K562 (cell line): ENCODE measurements at regions not wholly inside any gene's neighbourhood (a gene's known extent, or its start where the extent isn't known, plus 50 kb on each side); places are given as distances from the start of the nearest gene placed in this dataset.

Experiments used
- ATAC-seq: fragments of 200-7000 bp; cut with Tn5 transposase; 3 replicates; pipeline ENCODE4 v1.9.1; 2020; ENCODE audit warnings: moderate library complexity
- BruUV-seq: library from RNA; stranded (reverse); fragments of 400-500 nt; replicated peaks from 2 replicates; lab custom pipeline; 2021; lab: Mats Ljungman, UMichigan
- CTCF ChIA-PET: fragments of 300-600 bp; formaldehyde crosslinking; extraction: SDS; loops from one replicate; lab custom pipeline; 2021; ENCODE audit warnings: low intra/inter-chr PET ratio; lab: Yijun Ruan, JAX
- POLR2A ChIA-PET: fragments of 300-600, 350-650 bp; sonication (Branson Sonifier 250); formaldehyde crosslinking; extraction: SDS; loops from one replicate; lab custom pipeline; 2021; ENCODE audit warnings: antibody characterized with exemption, inconsistent platforms; lab: Yijun Ruan, JAX
- DNase-seq, 4 experiments: peaks; one replicate each; pipeline versions ENCODE4 v3.0.0 to v3.0.0-alpha.2; 2011 to 2018; ENCODE audit warnings: low spot score in 3 of 4, mixed read lengths in 3 of 4; ENCODE audit errors: extremely low read depth in 1 of 4
- FAIRE-seq: peaks from 2 replicates; lab custom pipeline; 2011; peaks lifted over from hg19 to GRCh38; lab: Jason Lieb, UNC
- H2AFZ ChIP-seq: 2 replicates; pipeline ENCODE4 v1.6.0; 2011; ENCODE audit warnings: low read depth, low read length, control low read depth, inconsistent platforms
- H3K27ac ChIP-seq: fragments of 200-600 bp; 3 replicates; pipeline ENCODE4 v1.8.0; 2011; ENCODE audit warnings: low read depth, mild to moderate bottlenecking, control low read depth, inconsistent platforms, low read length, moderate library complexity, mixed read lengths; ENCODE audit errors: extremely low read depth
- H3K27me3 ChIP-seq, 2 experiments: fragments of 300-600 bp in 1 of 2; 2 replicates in 1 of 2; 3 replicates in 1 of 2; pipeline versions ENCODE4 v1.6.0 to v1.8.0; 2011; ENCODE audit warnings: inconsistent platforms in 2 of 2, low read length in 2 of 2, mild to moderate bottlenecking in 1 of 2, mixed read lengths in 1 of 2, moderate library complexity in 1 of 2; ENCODE audit not compliant: control insufficient read depth in 2 of 2, insufficient read depth in 2 of 2
- H3K36me3 ChIP-seq: fragments of 300-600 bp; 3 replicates; pipeline ENCODE4 v1.8.0; 2011; ENCODE audit warnings: mild to moderate bottlenecking, low read length, inconsistent platforms; ENCODE audit not compliant: control insufficient read depth, insufficient read depth
- H3K4me1 ChIP-seq, 2 experiments: fragments of 200-600 bp in 1 of 2; replicated peaks in 1 of 2; 2 replicates in 1 of 2; 3 replicates in 1 of 2; pipeline versions ENCODE4 v1.5.1 to v1.8.0; 2011; ENCODE audit warnings: inconsistent platforms in 2 of 2, low read length in 2 of 2, mild to moderate bottlenecking in 1 of 2, mixed read lengths in 1 of 2, moderate library complexity in 1 of 2; ENCODE audit not compliant: control insufficient read depth in 2 of 2, insufficient read depth in 2 of 2
- H3K4me2 ChIP-seq: 2 replicates; pipeline ENCODE4 v1.6.1; 2011; ENCODE audit warnings: low read length, control low read depth, inconsistent platforms, mixed read lengths; ENCODE audit not compliant: insufficient read depth
- H3K4me3 ChIP-seq: fragments of 200-600 bp; sonication (generic), shearing (Covaris generic); 2 replicates; pipeline ENCODE4 v1.5.1; 2016; ENCODE audit warnings: control low read depth, inconsistent platforms
- H3K79me2 ChIP-seq: fragments of 200-600 bp; 3 replicates; pipeline ENCODE4 v1.8.0; 2011; ENCODE audit warnings: low read length, inconsistent platforms; ENCODE audit not compliant: control insufficient read depth, insufficient read depth
- H3K9ac ChIP-seq, 2 experiments: 2 replicates each; pipeline versions ENCODE4 v1.6.0 to v1.6.1; 2011; ENCODE audit warnings: low read depth in 2 of 2, low read length in 2 of 2, control low read depth in 1 of 2, inconsistent platforms in 1 of 2, mild to moderate bottlenecking in 1 of 2, mixed read lengths in 1 of 2; ENCODE audit not compliant: insufficient read depth in 1 of 2
- H3K9me1 ChIP-seq: one replicate; pipeline ENCODE4 v1.6.0; 2011; ENCODE audit warnings: inconsistent platforms, mild to moderate bottlenecking, low read length, moderate library complexity; ENCODE audit not compliant: control insufficient read depth, insufficient read depth
- H3K9me3 ChIP-seq: replicated peaks from 2 replicates; pipeline ENCODE4 v1.5.1; 2011; ENCODE audit warnings: low read depth, low read length, inconsistent platforms; ENCODE audit not compliant: control insufficient read depth, insufficient read depth
- H4K20me1 ChIP-seq: replicated peaks from 2 replicates; pipeline ENCODE4 v1.6.1; 2011; ENCODE audit warnings: low read length, inconsistent platforms, mixed read lengths; ENCODE audit not compliant: control insufficient read depth, insufficient read depth
- ARID2 ChIP-seq: fragments of 450-650 bp; IDR thresholded peaks from 2 replicates; pipeline ENCODE4 v1.6.1; 2017; ENCODE audit warnings: antibody characterized with exemption, mild to moderate bottlenecking
- E2F3 ChIP-seq: fragments of 250-450 bp; sonication (Bioruptor Pico); IDR thresholded peaks from 2 replicates; pipeline ENCODE4 v1.4.0; 2020; ENCODE audit warnings: mild to moderate bottlenecking
- ERF ChIP-seq: fragments of 450-650 bp; formaldehyde crosslinking; IDR thresholded peaks from 2 replicates; pipeline ENCODE4 v1.4.0; 2020; ENCODE audit warnings: mild to moderate bottlenecking, mixed read lengths
- ETS2 ChIP-seq: IDR thresholded peaks from 2 replicates; pipeline ENCODE4 v1.6.1; 2016; ENCODE audit warnings: borderline replicate concordance, missing genetic modification characterization, mild to moderate bottlenecking, moderate library complexity, missing compliant biosample characterization; ENCODE audit not compliant: poor library complexity, severe bottlenecking
- FOXK2 ChIP-seq, 2 experiments: fragments of 450-650 bp; IDR thresholded peaks in 1 of 2; conservative IDR thresholded peaks in 1 of 2; 2 replicates each; pipeline ENCODE4 v1.6.1; 2016; ENCODE audit warnings: low read depth in 2 of 2, mild to moderate bottlenecking in 1 of 2
- KLF1 ChIP-seq: fragments of 450-650 bp; IDR thresholded peaks from 2 replicates; pipeline ENCODE4 v1.6.1; 2016; ENCODE audit warnings: missing genetic modification characterization, missing compliant biosample characterization
- NCOR1 ChIP-seq: fragments of 450-650 bp; IDR thresholded peaks from 2 replicates; pipeline ENCODE4 v1.6.1; 2016; ENCODE audit warnings: mild to moderate bottlenecking, moderate library complexity
- POLR2A ChIP-seq: fragments of 450-650 bp; conservative IDR thresholded peaks from 2 replicates; pipeline ENCODE4 v1.6.1; 2016
- RNF2 ChIP-seq: sonication (generic); IDR thresholded peaks from 2 replicates; pipeline ENCODE4 v1.6.1; 2016
- SIRT6 ChIP-seq: IDR thresholded peaks from one replicate; pipeline ENCODE4 v1.6.1; 2012; ENCODE audit warnings: low read depth, mild to moderate bottlenecking, control low read depth, inconsistent platforms, low read length, moderate library complexity
- SIX5 ChIP-seq, 2 experiments: IDR thresholded peaks; 2 replicates each; pipeline ENCODE4 v1.6.1; 2011; ENCODE audit warnings: low read length in 2 of 2, borderline replicate concordance in 1 of 2, low read depth in 1 of 2, mild to moderate bottlenecking in 1 of 2, moderate library complexity in 1 of 2; ENCODE audit not compliant: insufficient read depth in 1 of 2
- SNIP1 ChIP-seq: fragments of 450-650 bp; IDR thresholded peaks from 2 replicates; pipeline ENCODE4 v1.7.1; 2017; ENCODE audit warnings: low read depth, mild to moderate bottlenecking
- TCF15 ChIP-seq: fragments of 250-450 bp; sonication (Bioruptor Pico); IDR thresholded peaks from 2 replicates; pipeline ENCODE4 v1.8.0; 2022; ENCODE audit warnings: moderate library complexity, mild to moderate bottlenecking, inconsistent platforms
- TRIM25 ChIP-seq: fragments of 450-650 bp; IDR thresholded peaks from 2 replicates; pipeline ENCODE4 v1.7.0; 2016; ENCODE audit warnings: borderline replicate concordance
- ZBTB17 ChIP-seq: fragments of 450-650 bp; formaldehyde crosslinking; IDR thresholded peaks from 2 replicates; pipeline ENCODE4 v1.4.0; 2020; ENCODE audit warnings: mild to moderate bottlenecking
- ZHX1 ChIP-seq: fragments of 150-350 bp; conservative IDR thresholded peaks from 2 replicates; pipeline ENCODE4 v1.6.1; 2014; ENCODE audit warnings: low read length
- ZNF175 ChIP-seq: fragments of 200-800 bp; sonication (Bioruptor generic); IDR thresholded peaks from 2 replicates; pipeline ENCODE4 v1.6.1; 2016; ENCODE audit warnings: low read depth, mild to moderate bottlenecking, missing genetic modification characterization, missing compliant biosample characterization
- ZNF197 ChIP-seq: fragments of 200-800 bp; sonication (Bioruptor generic); IDR thresholded peaks from 2 replicates; pipeline ENCODE4 v1.6.1; 2016; ENCODE audit warnings: low read depth, missing genetic modification characterization, missing compliant biosample characterization
- WGBS: fragments of 100-300 bp; shearing (Covaris generic); methylation state at CpG from one replicate; pipeline ENCODE4 v1.1.6; 2016; ENCODE audit warnings: low coverage, mixed read lengths; ENCODE audit not compliant: insufficient coverage; ENCODE audit errors: missing lambda C conversion rate; 5-methylcytosine and 5-hydroxymethylcytosine counted together
- in situ Hi-C: fragments of 300-500 bp; cut with MboI; formaldehyde crosslinking; loops from 4 replicates; pipeline ENCODE4 v1.15.0; 2018; ENCODE audit warnings: inconsistent platforms, mixed read lengths
- intact Hi-C: fragments of 100-400 bp; cut with micrococcal nuclease; formaldehyde crosslinking; loops from 2 replicates; pipeline ENCODE4 v1.14.2; 2022

GRCh38 chr6:8180327-8181159 is 78.2 kb upstream of the EEF1E1 start (continued):
- no peak for TF ChIP-seq SIRT6

- BruUV-seq = no TSS peak
- intact Hi-C loops (no loop called here), in situ Hi-C loops (no loop called here)
- H3K27me3 ChIP-seq = peaks cover 5 to 9% of the 10 kb centered on the region in 2 experiments; a peak in 1 of 5 replicates
- POLR2A ChIA-PET = no interaction called here
- DNase-seq (no peak), ATAC-seq (no peak), FAIRE-seq (no peak)
- no peaks in the 10 kb centered on the region for H3K36me3 ChIP-seq
- no peaks in the 10 kb centered on the region for H3K9me1 ChIP-seq
- H3K4me1 ChIP-seq = no peaks in the 10 kb centered on the region; a peak in 1 of 5 replicates
- no peaks in the 10 kb centered on the region for H4K20me1 ChIP-seq
- H3K27ac ChIP-seq = no peak overlapping the region
- no peak overlapping the region for H3K4me3 ChIP-seq
- H3K79me2 ChIP-seq = no peaks in the 10 kb centered on the region
- CTCF ChIA-PET = no interaction called here
- WGBS = 0% methylated on average over 2 of the region's 2 CpGs
- no peak overlapping the region for H3K4me2 ChIP-seq
- TF ChIP-seq ZHX1 (no peak), ZNF175 (CRISPR knock-in tag) (no peak), ARID2 (no peak), ERF (no peak), TRIM25 (no peak), ETS2 (no peak), SNIP1 (no peak), RNF2 (no peak), TCF15 (CRISPR knock-in tag) (no peak), SIX5 (IDR thresholded peaks at IDR 0.05; ENCODE audit: borderline replicate concordance in 1 of 2, insufficient read depth in 1 of 2, low read depth in 1 of 2, low read length in 2 of 2) (no peak), POLR2A (no peak), ZBTB17 (CRISPR knock-in tag) (no peak), FOXK2 (conservative IDR thresholded peaks at IDR 0.05 in 1 of 2, IDR thresholded peaks at IDR 0.05 in 1 of 2; ENCODE audit: low read depth in 2 of 2) (no peak), KLF1 (tag) (no peak), NCOR1 (no peak), E2F3 (no peak), ZNF197 (CRISPR knock-in tag) (no peak)
- no peak overlapping the region for H3K9ac ChIP-seq
- no peaks in the 10 kb centered on the region for H3K9me3 ChIP-seq
- H2AFZ ChIP-seq = no peak overlapping the region
Measured at GRCh38 chr6:8177721-8178120, 75.4 kb upstream of the EEF1E1 start.
